Chondrocyte (in vitro differentiated cells): ENCODE measurements at regions not wholly inside any gene's neighbourhood (a gene's known extent, or its start where the extent isn't known, plus 50 kb on each side); places are given as distances from the start of the nearest gene placed in this dataset.

Experiments used
- DNase-seq: peaks from one replicate; pipeline ENCODE4 v3.0.0; 2021; ENCODE audit warnings: mixed read lengths, low spot score
- H3K27ac Mint-ChIP-seq: one replicate; pipeline ENCODE4 v1.8.0; 2021; ENCODE audit warnings: mild to moderate bottlenecking, moderate library complexity, mixed read lengths; ENCODE audit not compliant: unreplicated experiment
- H3K27me3 Mint-ChIP-seq: 2 replicates; pipeline ENCODE4 v1.8.0; 2021; ENCODE audit warnings: low read depth, mixed read lengths
- H3K36me3 Mint-ChIP-seq: 2 replicates; pipeline ENCODE4 v1.8.0; 2021; ENCODE audit warnings: low read depth, mixed read lengths
- H3K4me1 Mint-ChIP-seq: 2 replicates; pipeline ENCODE4 v1.8.0; 2021; ENCODE audit warnings: low read depth, mild to moderate bottlenecking, mixed read lengths
- H3K4me3 Mint-ChIP-seq: one replicate; pipeline ENCODE4 v1.8.0; 2021; ENCODE audit warnings: mild to moderate bottlenecking, moderate library complexity, mixed read lengths; ENCODE audit not compliant: unreplicated experiment
- H3K9me3 Mint-ChIP-seq: 2 replicates; pipeline ENCODE4 v1.8.0; 2021; ENCODE audit warnings: low read depth, mixed read lengths
- CTCF ChIP-seq: fragments of 200-600 bp; sonication (generic); IDR thresholded peaks from 2 replicates; pipeline ENCODE4 v1.5.0; 2021; ENCODE audit warnings: antibody characterized with exemption, mild to moderate bottlenecking, moderate library complexity

GRCh38 chr9:12961276-12961809, 186.5 kb downstream of the LURAP1L start:
- peaks cover 51% of the 10 kb centered on the region for H3K4me1 Mint-ChIP-seq
- peaks cover 12% of the 10 kb centered on the region for H3K9me3 Mint-ChIP-seq
- no peak for DNase-seq
- H3K36me3 Mint-ChIP-seq, result peaks cover 8% of the 10 kb centered on the region
- no peaks in the 10 kb centered on the region for H3K27me3 Mint-ChIP-seq
- H3K27ac Mint-ChIP-seq, result peak overlapping the region; percentile 71
- TF ChIP-seq CTCF, result no peak
- no peak overlapping the region for H3K4me3 Mint-ChIP-seq

DNA sequence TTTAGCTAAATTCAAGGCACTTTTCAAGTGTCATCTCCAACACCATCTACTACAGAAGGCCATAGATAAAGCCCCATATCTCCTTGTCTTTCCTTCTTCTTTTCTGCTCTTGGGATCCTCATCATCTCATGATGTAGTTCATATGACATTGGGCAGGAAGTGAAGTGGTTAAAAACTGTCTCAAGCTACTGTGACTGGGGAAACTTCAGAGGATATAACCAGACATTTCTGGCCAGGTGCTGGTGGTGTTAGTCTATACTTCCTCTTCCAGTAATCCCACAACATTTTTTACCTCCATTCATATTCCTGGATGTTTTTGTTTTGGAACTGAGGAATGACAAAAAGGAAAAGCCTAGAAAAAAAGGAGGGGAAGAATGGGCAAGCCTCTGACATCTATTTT, 188.7 kb downstream of the LURAP1L start:
- Mint-ChIP-seq H3K36me3 (peaks cover 4% of the 10 kb centered on the region), H3K27me3 (no peaks in the 10 kb centered on the region), H3K4me1 (peaks cover 42% of the 10 kb centered on the region), H3K27ac (peak overlapping the region; percentile 77), H3K9me3 (peaks cover 8% of the 10 kb centered on the region), H3K4me3 (no peak overlapping the region)
- TF ChIP-seq CTCF, result no peak
- no peak for DNase-seq

- H3K27me3 Mint-ChIP-seq, result no peaks in the 10 kb centered on the region
- H3K36me3 Mint-ChIP-seq, result no peaks in the 10 kb centered on the region
- H3K4me3 Mint-ChIP-seq, result no peak overlapping the region
- H3K9me3 Mint-ChIP-seq, result peaks cover 4% of the 10 kb centered on the region
- peak overlapping the region; percentile 50 for H3K27ac Mint-ChIP-seq
- no peak for DNase-seq
- peaks cover 42% of the 10 kb centered on the region for H3K4me1 Mint-ChIP-seq
- TF ChIP-seq CTCF, result no peak
Observed at GRCh38 chr9:12964271-12964670, 189.5 kb downstream of the LURAP1L start.

GRCh38 chr9:12965303-12965702, 190.5 kb downstream of the LURAP1L start:
- Mint-ChIP-seq H3K4me3 (no peak overlapping the region), H3K4me1 (peaks cover 38% of the 10 kb centered on the region), H3K36me3 (no peaks in the 10 kb centered on the region), H3K27ac (no peak overlapping the region), H3K27me3 (no peaks in the 10 kb centered on the region), H3K9me3 (peaks cover 4% of the 10 kb centered on the region)
- TF ChIP-seq CTCF, result no peak
- no peak for DNase-seq

- H3K36me3 Mint-ChIP-seq, result no peaks in the 10 kb centered on the region
- no peak overlapping the region for H3K27ac Mint-ChIP-seq
- no peak for DNase-seq
- no peak overlapping the region for H3K4me3 Mint-ChIP-seq
- no peak for TF ChIP-seq CTCF
- peaks cover 4% of the 10 kb centered on the region for H3K9me3 Mint-ChIP-seq
- no peaks in the 10 kb centered on the region for H3K27me3 Mint-ChIP-seq
- peaks cover 37% of the 10 kb centered on the region for H3K4me1 Mint-ChIP-seq
Observed at GRCh38 chr9:12968093-12968492, 193.3 kb downstream of the LURAP1L start.
